NB4 (cell line): ENCODE measurements at regions not wholly inside any gene's neighbourhood (a gene's known extent, or its start where the extent isn't known, plus 50 kb on each side); places are given as distances from the start of the nearest gene placed in this dataset.

Experiments used
- MYC ChIP-seq: IDR thresholded peaks from 2 replicates; pipeline ENCODE4 v1.6.1; 2011; ENCODE audit warnings: low read depth, low read length
- POLR2A ChIP-seq: IDR thresholded peaks from 2 replicates; pipeline ENCODE4 v1.6.1; 2011; ENCODE audit warnings: mild to moderate bottlenecking; ENCODE audit not compliant: insufficient read length; ENCODE audit errors: extremely low read depth
- TF ChIP-seq, protein P1 (sequence below): IDR thresholded peaks from one replicate; pipeline ENCODE4 v1.5.1; 2012; ENCODE audit warnings: low read depth, low read length

DNA sequence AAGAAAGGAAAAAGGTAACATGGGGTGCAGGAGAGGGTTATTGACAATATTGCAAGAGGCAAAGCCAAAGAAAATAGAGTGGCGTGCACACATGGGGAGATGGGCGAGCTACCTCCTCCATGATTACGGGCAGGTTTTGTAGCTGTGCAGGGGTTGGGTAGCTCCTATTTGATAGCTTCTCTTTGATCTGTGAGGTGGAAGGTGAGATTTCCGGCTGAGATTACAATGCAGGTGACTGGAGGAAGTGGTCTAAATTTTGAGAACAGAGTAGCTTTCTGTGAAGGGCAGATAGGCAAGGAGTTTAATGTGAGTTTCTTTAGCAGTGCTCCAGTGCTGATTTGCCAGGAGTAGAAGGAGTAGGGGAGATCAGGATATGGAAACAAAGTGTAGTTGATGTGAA lies 263.4 kb downstream of the PLA2G4A start:
- no peak for TF ChIP-seq MYC
- TF ChIP-seq, protein P1, sequence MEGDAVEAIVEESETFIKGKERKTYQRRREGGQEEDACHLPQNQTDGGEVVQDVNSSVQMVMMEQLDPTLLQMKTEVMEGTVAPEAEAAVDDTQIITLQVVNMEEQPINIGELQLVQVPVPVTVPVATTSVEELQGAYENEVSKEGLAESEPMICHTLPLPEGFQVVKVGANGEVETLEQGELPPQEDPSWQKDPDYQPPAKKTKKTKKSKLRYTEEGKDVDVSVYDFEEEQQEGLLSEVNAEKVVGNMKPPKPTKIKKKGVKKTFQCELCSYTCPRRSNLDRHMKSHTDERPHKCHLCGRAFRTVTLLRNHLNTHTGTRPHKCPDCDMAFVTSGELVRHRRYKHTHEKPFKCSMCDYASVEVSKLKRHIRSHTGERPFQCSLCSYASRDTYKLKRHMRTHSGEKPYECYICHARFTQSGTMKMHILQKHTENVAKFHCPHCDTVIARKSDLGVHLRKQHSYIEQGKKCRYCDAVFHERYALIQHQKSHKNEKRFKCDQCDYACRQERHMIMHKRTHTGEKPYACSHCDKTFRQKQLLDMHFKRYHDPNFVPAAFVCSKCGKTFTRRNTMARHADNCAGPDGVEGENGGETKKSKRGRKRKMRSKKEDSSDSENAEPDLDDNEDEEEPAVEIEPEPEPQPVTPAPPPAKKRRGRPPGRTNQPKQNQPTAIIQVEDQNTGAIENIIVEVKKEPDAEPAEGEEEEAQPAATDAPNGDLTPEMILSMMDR: no peak
- no peak for TF ChIP-seq POLR2A
